Caco-2 (cell line): ENCODE measurements at regions not wholly inside any gene's neighbourhood (a gene's known extent, or its start where the extent isn't known, plus 50 kb on each side); places are given as distances from the start of the nearest gene placed in this dataset.
A peak's percentile ranks its signal among the peaks of the same experiment; 100 is the strongest.

Experiments used
- BruUV-seq: library from RNA; stranded (reverse); fragments of 400-500 nt; replicated peaks from 2 replicates; lab custom pipeline; 2021; lab: Mats Ljungman, UMichigan
- CTCF ChIA-PET: fragments of 300-600 bp; sonication (Branson Sonifier 250); formaldehyde crosslinking; loops from one replicate; lab custom pipeline; 2022; ENCODE audit warnings: antibody characterized with exemption; lab: Charles Lee
- POLR2A ChIA-PET: fragments of 300-600 bp; sonication (Branson Sonifier 250); formaldehyde crosslinking; loops from one replicate; lab custom pipeline; 2022; ENCODE audit warnings: antibody characterized with exemption; lab: Charles Lee
- DNase-seq, 2 experiments: peaks; one replicate each; pipeline versions ENCODE4 v3.0.0 to v3.0.0-alpha.2; 2020 to 2022
- H3K27me3 ChIP-seq: replicated peaks from 2 replicates; pipeline ENCODE4 v1.6.0; 2011; ENCODE audit warnings: low read length; ENCODE audit not compliant: control insufficient read depth, insufficient read depth
- H3K36me3 ChIP-seq: 2 replicates; pipeline ENCODE4 v1.5.1; 2011; ENCODE audit warnings: low read length; ENCODE audit not compliant: control insufficient read depth, insufficient read depth
- H3K4me1 ChIP-seq: fragments of 250-450 bp; sonication (Bioruptor Pico); 2 replicates; pipeline ENCODE4 v1.5.1; 2020; ENCODE audit warnings: mild to moderate bottlenecking
- H3K4me3 ChIP-seq: 2 replicates; pipeline ENCODE4 v1.5.1; 2011; ENCODE audit warnings: low read depth, mild to moderate bottlenecking, control low read depth, low read length
- H3K9me3 ChIP-seq: fragments of 250-450 bp; sonication (Bioruptor Pico); 2 replicates; pipeline ENCODE4 v1.5.1; 2020; ENCODE audit warnings: mild to moderate bottlenecking, moderate library complexity
- H3K27ac Mint-ChIP-seq: one replicate; pipeline ENCODE4 v1.8.0; 2022; ENCODE audit warnings: mixed read lengths; ENCODE audit not compliant: unreplicated experiment
- H3K27me3 Mint-ChIP-seq: one replicate; pipeline ENCODE4 v1.8.0; 2022; ENCODE audit warnings: mixed read lengths; ENCODE audit not compliant: insufficient read depth, unreplicated experiment
- H3K36me3 Mint-ChIP-seq: one replicate; pipeline ENCODE4 v1.8.0; 2022; ENCODE audit warnings: mild to moderate bottlenecking, mixed read lengths; ENCODE audit not compliant: insufficient read depth, unreplicated experiment
- H3K4me1 Mint-ChIP-seq: one replicate; pipeline ENCODE4 v1.8.0; 2022; ENCODE audit warnings: low read depth, mixed read lengths; ENCODE audit not compliant: unreplicated experiment
- H3K4me3 Mint-ChIP-seq: one replicate; pipeline ENCODE4 v1.8.0; 2022; ENCODE audit warnings: mild to moderate bottlenecking, moderate library complexity, mixed read lengths; ENCODE audit not compliant: unreplicated experiment
- H3K9me3 Mint-ChIP-seq: one replicate; pipeline ENCODE4 v1.8.0; 2022; ENCODE audit warnings: mixed read lengths; ENCODE audit not compliant: unreplicated experiment
- intact Hi-C: fragments of 100-400 bp; cut with micrococcal nuclease; formaldehyde crosslinking; loops from one replicate; pipeline ENCODE4 v1.10.0; 2022; ENCODE audit not compliant: unreplicated experiment
- TF ChIP-seq, protein P1 (sequence below), 2 experiments: fragments of 200-600 bp in 1 of 2; IDR thresholded peaks; 1 replicate in 1 of 2; 2 replicates in 1 of 2; pipeline versions ENCODE4 v1.5.1 to v1.8.0; 2011 to 2022; ENCODE audit warnings: antibody characterized with exemption in 1 of 2, control low read depth in 1 of 2, inconsistent platforms in 1 of 2, low read depth in 1 of 2, low read length in 1 of 2, mild to moderate bottlenecking in 1 of 2, moderate library complexity in 1 of 2; ENCODE audit not compliant: insufficient read depth in 1 of 2, severe bottlenecking in 1 of 2, unreplicated experiment in 1 of 2

DNA sequence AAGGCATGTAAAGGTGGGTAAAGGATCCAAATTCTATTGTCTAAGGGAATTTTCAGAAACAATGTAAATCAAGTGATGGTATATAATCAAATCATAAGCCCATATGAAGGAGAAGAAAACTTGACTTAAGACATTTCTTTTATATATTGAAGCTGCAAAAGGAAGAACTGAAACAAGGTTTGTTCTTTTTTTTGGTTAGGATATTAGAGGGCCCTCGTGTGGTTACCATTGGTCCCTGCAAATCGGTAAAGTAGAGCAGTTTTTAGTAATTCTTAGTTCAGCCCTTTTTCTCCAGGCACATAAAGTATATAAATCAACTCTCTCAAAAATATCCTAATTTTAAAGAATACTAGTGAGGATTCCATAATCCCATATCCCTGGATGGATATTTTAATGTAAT lies 105.6 kb upstream of the STK17B start:
- peaks cover 4% of the 10 kb centered on the region; the same call in 1 of the 2 replicates for H3K9me3 ChIP-seq
- H3K9me3 Mint-ChIP-seq, result peaks cover 12% of the 10 kb centered on the region
- no peaks in the 10 kb centered on the region for H3K36me3 ChIP-seq
- peaks cover 6% of the 10 kb centered on the region for H3K36me3 Mint-ChIP-seq
- peak in 1 of 2 experiments; percentile 14 for DNase-seq
- TF ChIP-seq, protein P1, sequence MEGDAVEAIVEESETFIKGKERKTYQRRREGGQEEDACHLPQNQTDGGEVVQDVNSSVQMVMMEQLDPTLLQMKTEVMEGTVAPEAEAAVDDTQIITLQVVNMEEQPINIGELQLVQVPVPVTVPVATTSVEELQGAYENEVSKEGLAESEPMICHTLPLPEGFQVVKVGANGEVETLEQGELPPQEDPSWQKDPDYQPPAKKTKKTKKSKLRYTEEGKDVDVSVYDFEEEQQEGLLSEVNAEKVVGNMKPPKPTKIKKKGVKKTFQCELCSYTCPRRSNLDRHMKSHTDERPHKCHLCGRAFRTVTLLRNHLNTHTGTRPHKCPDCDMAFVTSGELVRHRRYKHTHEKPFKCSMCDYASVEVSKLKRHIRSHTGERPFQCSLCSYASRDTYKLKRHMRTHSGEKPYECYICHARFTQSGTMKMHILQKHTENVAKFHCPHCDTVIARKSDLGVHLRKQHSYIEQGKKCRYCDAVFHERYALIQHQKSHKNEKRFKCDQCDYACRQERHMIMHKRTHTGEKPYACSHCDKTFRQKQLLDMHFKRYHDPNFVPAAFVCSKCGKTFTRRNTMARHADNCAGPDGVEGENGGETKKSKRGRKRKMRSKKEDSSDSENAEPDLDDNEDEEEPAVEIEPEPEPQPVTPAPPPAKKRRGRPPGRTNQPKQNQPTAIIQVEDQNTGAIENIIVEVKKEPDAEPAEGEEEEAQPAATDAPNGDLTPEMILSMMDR (IDR thresholded peaks at IDR 0.05; ENCODE audit: insufficient read depth in 1 of 2, low read depth in 1 of 2, low read length in 1 of 2, severe bottlenecking in 1 of 2, unreplicated experiment in 1 of 2), result peak; percentile 46 to 50
- no peaks in the 10 kb centered on the region for H3K27me3 ChIP-seq
- intact Hi-C loops, result loop anchor here (1.0 kb wide), 1 partner anchor 146 kb away; no protein-coding TSS in a partner anchor
- CTCF ChIA-PET, result interaction anchor here (1.0 to 1.6 kb wide), 4 partner anchors 17 to 209 kb away, joined by 3 to 11 read pairs (median 6); partner anchors contain the start of genes DNAH7 and STK17B
- no peak overlapping the region for H3K27ac Mint-ChIP-seq
- H3K4me3 Mint-ChIP-seq, result no peak overlapping the region
- peaks cover 48% of the 10 kb centered on the region for H3K4me1 ChIP-seq
- peaks cover 38% of the 10 kb centered on the region for H3K4me1 Mint-ChIP-seq
- no TSS peak for BruUV-seq
- H3K4me3 ChIP-seq, result no peak overlapping the region
- POLR2A ChIA-PET, result interaction anchor here (2.4 kb wide), 1 partner anchor 18 kb away, joined by 14 read pairs; no protein-coding TSS in a partner anchor
- no peaks in the 10 kb centered on the region for H3K27me3 Mint-ChIP-seq

DNA sequence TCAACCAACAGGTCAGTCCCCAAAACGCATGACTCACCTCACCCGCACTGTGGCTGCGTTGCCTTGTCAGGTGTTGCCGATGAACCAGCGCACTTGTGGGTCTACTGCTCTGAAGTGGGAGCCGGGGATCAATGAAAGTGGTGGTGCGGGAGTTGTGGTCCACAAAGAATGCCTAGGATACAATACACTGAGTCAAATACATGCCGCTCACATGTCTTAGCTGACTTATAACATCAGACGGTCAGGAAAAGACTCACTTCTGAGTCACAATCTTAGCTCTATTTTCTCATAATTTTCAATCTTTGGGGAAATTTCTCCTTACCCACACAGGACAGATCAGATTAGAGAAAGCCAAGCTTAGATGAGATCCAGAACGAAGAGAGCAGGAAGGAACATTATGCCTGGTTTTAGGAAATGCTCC lies 107.1 kb upstream of the STK17B start:
- DNase-seq, result no peak
- peaks cover 13% of the 10 kb centered on the region for H3K9me3 Mint-ChIP-seq
- BruUV-seq, result no TSS peak
- TF ChIP-seq, protein P1 (IDR thresholded peaks at IDR 0.05; ENCODE audit: insufficient read depth in 1 of 2, low read depth in 1 of 2, low read length in 1 of 2, severe bottlenecking in 1 of 2, unreplicated experiment in 1 of 2), result no peak
- intact Hi-C loops, result no loop called here
- H3K36me3 Mint-ChIP-seq, result peaks cover 15% of the 10 kb centered on the region
- H3K36me3 ChIP-seq, result no peaks in the 10 kb centered on the region
- peaks cover 48% of the 10 kb centered on the region for H3K4me1 ChIP-seq
- POLR2A ChIA-PET, result no interaction called here
- no peak overlapping the region for H3K4me3 Mint-ChIP-seq
- H3K4me3 ChIP-seq, result no peak overlapping the region
- no peaks in the 10 kb centered on the region for H3K27me3 ChIP-seq
- H3K9me3 ChIP-seq, result peaks cover 4% of the 10 kb centered on the region; the same call in 1 of the 2 replicates
- peaks cover 45% of the 10 kb centered on the region for H3K4me1 Mint-ChIP-seq
- CTCF ChIA-PET, result interaction anchor here (2.0 kb wide), 1 partner anchor 200 kb away, joined by 7 read pairs; no protein-coding TSS in a partner anchor
- no peaks in the 10 kb centered on the region for H3K27me3 Mint-ChIP-seq
- H3K27ac Mint-ChIP-seq, result no peak overlapping the region

DNA sequence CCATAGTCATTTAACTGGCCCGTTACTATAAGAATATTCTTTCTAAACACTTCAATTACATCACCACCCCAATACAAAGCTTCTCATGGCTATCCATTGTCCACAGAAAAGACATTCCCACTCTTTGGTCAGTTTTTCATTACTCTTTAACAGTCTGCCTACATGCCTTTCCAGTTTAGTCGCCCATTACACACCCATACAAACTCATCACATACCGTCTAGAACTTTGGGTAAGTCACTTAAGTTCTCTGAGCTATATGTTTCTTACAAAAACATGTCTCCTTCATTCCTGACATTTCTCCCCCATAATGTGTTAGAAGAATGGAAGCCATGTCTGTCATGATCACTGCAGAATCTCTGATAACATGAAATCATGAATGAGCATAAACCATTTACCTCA lies 108.2 kb upstream of the STK17B start:
- H3K27me3 Mint-ChIP-seq, result no peaks in the 10 kb centered on the region
- ChIA-PET CTCF (interaction anchor here (2.0 kb wide), 1 partner anchor 201 kb away, joined by 7 read pairs; no protein-coding TSS in a partner anchor), POLR2A (interaction anchor here (0.5 kb wide), 1 partner anchor 116 kb away, joined by 3 read pairs; no protein-coding TSS in a partner anchor)
- H3K4me1 Mint-ChIP-seq, result peaks cover 41% of the 10 kb centered on the region
- no TSS peak for BruUV-seq
- Histone ChIP-seq H3K36me3 (no peaks in the 10 kb centered on the region), H3K4me1 (peaks cover 39% of the 10 kb centered on the region), H3K27me3 (no peaks in the 10 kb centered on the region), H3K9me3 (peaks cover 4% of the 10 kb centered on the region; the same call in 1 of the 2 replicates), H3K4me3 (no peak overlapping the region)
- peak overlapping the region; percentile 11 for H3K27ac Mint-ChIP-seq
- peaks cover 22% of the 10 kb centered on the region for H3K9me3 Mint-ChIP-seq
- peaks cover 15% of the 10 kb centered on the region for H3K36me3 Mint-ChIP-seq
- DNase-seq, result no peak
- TF ChIP-seq, protein P1 (IDR thresholded peaks at IDR 0.05; ENCODE audit: insufficient read depth in 1 of 2, low read depth in 1 of 2, low read length in 1 of 2, severe bottlenecking in 1 of 2, unreplicated experiment in 1 of 2), result no peak
- no peak overlapping the region for H3K4me3 Mint-ChIP-seq
- intact Hi-C loops, result no loop called here
